B cell (primary cell): ENCODE measurements at regions not wholly inside any gene's neighbourhood (a gene's known extent, or its start where the extent isn't known, plus 50 kb on each side); places are given as distances from the start of the nearest gene placed in this dataset.

Experiments used
- ATAC-seq: fragments of 200-7000 bp; cut with Tn5 transposase; one replicate; pipeline ENCODE4 v1.10.0; 2021; ENCODE audit warnings: low read depth, mild to moderate bottlenecking, moderate number of reproducible peaks, moderate library complexity
- CTCF ChIA-PET: fragments of 350-600 bp; sonication (Branson Sonifier 250); formaldehyde crosslinking; loops from one replicate; lab custom pipeline; 2021; ENCODE audit warnings: antibody characterized with exemption, inconsistent platforms; lab: Charles Lee
- POLR2A ChIA-PET: fragments of 350-600 bp; sonication (Branson Sonifier 250); formaldehyde crosslinking; loops from one replicate; lab custom pipeline; 2021; ENCODE audit warnings: antibody characterized with exemption; lab: Charles Lee
- DNase-seq: peaks from one replicate; pipeline ENCODE4 v3.0.0; 2013
- H2AFZ ChIP-seq: 2 replicates; pipeline ENCODE4 v1.6.1; 2012; ENCODE audit warnings: mild to moderate bottlenecking, low read depth, low read length; ENCODE audit not compliant: insufficient read depth, poor library complexity, severe bottlenecking
- H3K27ac ChIP-seq, 2 donors: 1 replicate in 1 of 2; 2 replicates in 1 of 2; pipeline ENCODE4 v1.5.1; 2012 to 2013; ENCODE audit warnings: low read length in 2 of 2, mild to moderate bottlenecking in 2 of 2, moderate library complexity in 1 of 2
- H3K27me3 ChIP-seq, 4 experiments: fragments of 200-600 bp in 1 of 4; sonication (generic) in 1 of 4; replicated peaks in 1 of 4; 1 replicate in 2 of 4; 2 replicates in 2 of 4; pipeline versions ENCODE4 v1.6.1 to v1.7.0; 2013 to 2016; ENCODE audit warnings: low read length in 3 of 4, mild to moderate bottlenecking in 2 of 4, mixed read lengths in 1 of 4, moderate library complexity in 1 of 4; ENCODE audit not compliant: insufficient read depth in 4 of 4, control insufficient read depth in 3 of 4; ENCODE audit errors: control extremely low read depth in 1 of 4
- H3K36me3 ChIP-seq, 2 experiments: replicated peaks in 1 of 2; 1 replicate in 1 of 2; 2 replicates in 1 of 2; pipeline versions ENCODE4 v1.6.1 to v1.7.1; 2013; ENCODE audit warnings: low read length in 1 of 2; ENCODE audit not compliant: insufficient read depth in 2 of 2, control insufficient read depth in 1 of 2; ENCODE audit errors: control extremely low read depth in 1 of 2, extremely low read depth in 1 of 2
- H3K4me1 ChIP-seq, 2 donors: fragments of 200-600 bp in 1 of 2; sonication (generic) in 1 of 2; 1 replicate in 1 of 2; 2 replicates in 1 of 2; pipeline versions ENCODE4 v1.5.1 to v1.6.1; 2013 to 2017; ENCODE audit warnings: low read length in 2 of 2; ENCODE audit not compliant: control insufficient read depth in 2 of 2, insufficient read depth in 2 of 2
- H3K4me2 ChIP-seq: replicated peaks from 2 replicates; pipeline ENCODE3; 2012; ENCODE audit warnings: mild to moderate bottlenecking, low read depth, low read length; ENCODE audit not compliant: poor library complexity, severe bottlenecking
- H3K4me3 ChIP-seq, 5 experiments: fragments of 200-600 bp in 1 of 5; sonication (generic) in 1 of 5; 1 replicate in 3 of 5; 2 replicates in 2 of 5; pipeline versions ENCODE4 v1.5.1 to v1.7.0; 2011 to 2016; ENCODE audit warnings: low read length in 4 of 5, mild to moderate bottlenecking in 4 of 5, low read depth in 2 of 5, control low read depth in 1 of 5, moderate library complexity in 1 of 5; ENCODE audit not compliant: insufficient read depth in 1 of 5; ENCODE audit errors: control extremely low read depth in 1 of 5, extremely low read depth in 1 of 5
- H3K79me2 ChIP-seq: fragments of 200-600 bp; sonication (generic); one replicate; pipeline ENCODE4 v1.6.0; 2016; ENCODE audit warnings: low read length; ENCODE audit not compliant: control insufficient read depth, insufficient read depth
- H3K9ac ChIP-seq: fragments of 200-600 bp; sonication (generic); 2 replicates; pipeline ENCODE4 v1.6.1; 2017; ENCODE audit warnings: mild to moderate bottlenecking, low read length, moderate library complexity
- H3K9me3 ChIP-seq, 3 donors: one replicate each; pipeline versions ENCODE4 v1.6.1 to v1.7.1; 2013; ENCODE audit warnings: low read length in 2 of 3; ENCODE audit not compliant: control insufficient read depth in 2 of 3, insufficient read depth in 1 of 3; ENCODE audit errors: control extremely low read depth in 1 of 3
- H4K20me1 ChIP-seq: 2 replicates; pipeline ENCODE4 v1.6.0; 2012; ENCODE audit warnings: mild to moderate bottlenecking, low read length; ENCODE audit not compliant: insufficient read depth, control insufficient read depth, poor library complexity, severe bottlenecking
- H3K27ac Mint-ChIP-seq: one replicate; pipeline ENCODE4 v1.8.0; 2021; ENCODE audit warnings: mixed read lengths
- H3K27me3 Mint-ChIP-seq: one replicate; pipeline ENCODE4 v1.8.0; 2021; ENCODE audit warnings: mixed read lengths
- H3K4me1 Mint-ChIP-seq: one replicate; pipeline ENCODE4 v1.8.0; 2021; ENCODE audit warnings: mixed read lengths
- H3K4me3 Mint-ChIP-seq: one replicate; pipeline ENCODE4 v1.8.0; 2021; ENCODE audit warnings: mixed read lengths
- H3K9me3 Mint-ChIP-seq: one replicate; pipeline ENCODE4 v1.8.0; 2022; ENCODE audit warnings: mixed read lengths; ENCODE audit not compliant: insufficient read depth
- CTCF ChIP-seq: fragments of 200-600 bp; IDR thresholded peaks from one replicate; pipeline ENCODE4 v1.8.0; 2022; ENCODE audit warnings: antibody characterized with exemption, mild to moderate bottlenecking
- EZH2 ChIP-seq: IDR thresholded peaks from 2 replicates; pipeline ENCODE4 v1.6.1; 2012; ENCODE audit warnings: borderline replicate concordance, low read depth, mild to moderate bottlenecking, moderate library complexity, low read length; ENCODE audit not compliant: insufficient read depth, poor library complexity, severe bottlenecking
- WGBS: methylation state at CpG from one replicate; pipeline ENCODE4 v1.1.5; 2013; ENCODE audit warnings: missing lambda C conversion rate; ENCODE audit not compliant: insufficient coverage; 5-methylcytosine and 5-hydroxymethylcytosine counted together
- intact Hi-C: fragments of 100-400 bp; cut with micrococcal nuclease; formaldehyde crosslinking; loops from one replicate; pipeline ENCODE4 v1.10.0; 2022

GRCh38 chr14:71426001-71426400 is 506.2 kb upstream of the RGS6 start:
- Histone ChIP-seq H3K4me1 (peaks cover 6 to 9% of the 10 kb centered on the region in 2 donors), H2AFZ (no peak overlapping the region), H3K27ac (no peak overlapping the region), H3K4me3 (no peak overlapping the region), H3K9me3 (peaks cover 3 to 21% (median 5%) of the 10 kb centered on the region in 3 donors), H3K4me2 (no peak overlapping the region), H3K36me3 (peaks cover 3 to 12% of the 10 kb centered on the region in 2 experiments), H3K9ac (no peak overlapping the region), H3K27me3 (no peaks in the 10 kb centered on the region), H4K20me1 (peaks cover 26% of the 10 kb centered on the region), H3K79me2 (peaks cover 66% of the 10 kb centered on the region)
- ATAC-seq (no peak), DNase-seq (no peak)
- Mint-ChIP-seq H3K27me3 (no peaks in the 10 kb centered on the region), H3K27ac (no peak overlapping the region), H3K4me1 (peaks cover 42% of the 10 kb centered on the region), H3K4me3 (no peak overlapping the region), H3K9me3 (peaks cover 16% of the 10 kb centered on the region)
- ChIA-PET POLR2A (no interaction called here), CTCF (no interaction called here)
- TF ChIP-seq CTCF = no peak
- intact Hi-C loops = no loop called here
- no CpG with 5 or more reads among the region's 2 CpGs for WGBS

- CTCF ChIA-PET = interaction anchor here (1.9 kb wide), 1 partner anchor 25 kb away, joined by 6 read pairs; no protein-coding TSS in a partner anchor
- H3K79me2 ChIP-seq = peaks cover 83% of the 10 kb centered on the region
- intact Hi-C loops = no loop called here
- Mint-ChIP-seq H3K27me3 (no peaks in the 10 kb centered on the region), H3K27ac (no peak overlapping the region), H3K4me1 (peaks cover 56% of the 10 kb centered on the region), H3K9me3 (peaks cover 10% of the 10 kb centered on the region), H3K4me3 (no peak overlapping the region)
- H3K4me3 ChIP-seq = no peak overlapping the region
- TF ChIP-seq EZH2 = no peak
- no peak for TF ChIP-seq CTCF
- POLR2A ChIA-PET = no interaction called here
- peaks cover under 1 to 12% (median 5%) of the 10 kb centered on the region in 3 donors for H3K9me3 ChIP-seq
- DNase-seq (no peak), ATAC-seq (no peak)
- H3K36me3 ChIP-seq = peaks cover 0 to 1% of the 10 kb centered on the region in 2 experiments
- H3K27me3 ChIP-seq = no peaks in the 10 kb centered on the region
- H3K9ac ChIP-seq = no peak overlapping the region
- H2AFZ ChIP-seq = no peak overlapping the region
- H3K4me1 ChIP-seq = peaks cover 9 to 20% of the 10 kb centered on the region in 2 donors
- H4K20me1 ChIP-seq = peaks cover 53% of the 10 kb centered on the region
- no peak overlapping the region for H3K4me2 ChIP-seq
- no peak overlapping the region for H3K27ac ChIP-seq
Measured at GRCh38 chr14:71429902-71430301, 502.3 kb upstream of the RGS6 start.
